Activated T-helper 17 cell treated with anti-CD3 and anti-CD28 coated beads, Interleukin-2, amount 50 U/mL, for 72 hours (primary cell): ENCODE measurements at regions not wholly inside any gene's neighbourhood (a gene's known extent, or its start where the extent isn't known, plus 50 kb on each side); places are given as distances from the start of the nearest gene placed in this dataset.

Experiments used
- ATAC-seq: fragments of 150-1000 bp; cut with Tn5 transposase; replicated peaks from 2 replicates; pipeline ENCODE4 v1.10.0; 2021; ENCODE audit warnings: mild to moderate bottlenecking, moderate library complexity
- H3K27ac Mint-ChIP-seq: one replicate; pipeline ENCODE4 v1.8.0; 2022; ENCODE audit warnings: mixed read lengths
- H3K27me3 Mint-ChIP-seq: one replicate; pipeline ENCODE4 v1.8.0; 2022; ENCODE audit warnings: mixed read lengths
- H3K36me3 Mint-ChIP-seq: one replicate; pipeline ENCODE4 v1.8.0; 2022; ENCODE audit warnings: low read depth, mild to moderate bottlenecking, mixed read lengths
- H3K4me1 Mint-ChIP-seq: one replicate; pipeline ENCODE4 v1.8.0; 2022; ENCODE audit warnings: mixed read lengths
- H3K4me3 Mint-ChIP-seq: one replicate; pipeline ENCODE4 v1.8.0; 2022; ENCODE audit warnings: mild to moderate bottlenecking, mixed read lengths
- H3K9me3 Mint-ChIP-seq: one replicate; pipeline ENCODE4 v1.8.0; 2022; ENCODE audit warnings: mixed read lengths

GRCh38 chr13:104281910-104282309 lies 1215.7 kb upstream of the SLC10A2 start:
- no peak for ATAC-seq
- H3K4me3 Mint-ChIP-seq = no peak overlapping the region
- H3K36me3 Mint-ChIP-seq = no peaks in the 10 kb centered on the region
- no peak overlapping the region for H3K27ac Mint-ChIP-seq
- H3K27me3 Mint-ChIP-seq = no peaks in the 10 kb centered on the region
- H3K9me3 Mint-ChIP-seq = peaks cover 3% of the 10 kb centered on the region
- no peaks in the 10 kb centered on the region for H3K4me1 Mint-ChIP-seq

- Mint-ChIP-seq H3K36me3 (no peaks in the 10 kb centered on the region), H3K4me3 (no peak overlapping the region), H3K4me1 (no peaks in the 10 kb centered on the region), H3K9me3 (peaks cover 12% of the 10 kb centered on the region), H3K27me3 (no peaks in the 10 kb centered on the region), H3K27ac (no peak overlapping the region)
- no peak for ATAC-seq
These were observed 1204.5 kb upstream of the SLC10A2 start for GRCh38 chr13:104270731-104271130.

GRCh38 chr13:104267206-104267811 lies 1201.1 kb upstream of the SLC10A2 start:
- no peak for ATAC-seq
- no peak overlapping the region for H3K4me3 Mint-ChIP-seq
- no peak overlapping the region for H3K27ac Mint-ChIP-seq
- H3K9me3 Mint-ChIP-seq = peaks cover 6% of the 10 kb centered on the region
- H3K27me3 Mint-ChIP-seq = no peaks in the 10 kb centered on the region
- H3K4me1 Mint-ChIP-seq = no peaks in the 10 kb centered on the region
- no peaks in the 10 kb centered on the region for H3K36me3 Mint-ChIP-seq

GRCh38 chr13:104256701-104257100 lies 1190.5 kb upstream of the SLC10A2 start:
- no peaks in the 10 kb centered on the region for H3K4me1 Mint-ChIP-seq
- H3K27me3 Mint-ChIP-seq = no peaks in the 10 kb centered on the region
- no peak overlapping the region for H3K27ac Mint-ChIP-seq
- H3K36me3 Mint-ChIP-seq = no peaks in the 10 kb centered on the region
- ATAC-seq = no peak
- no peak overlapping the region for H3K4me3 Mint-ChIP-seq
- peaks cover 10% of the 10 kb centered on the region for H3K9me3 Mint-ChIP-seq

- no peak overlapping the region for H3K4me3 Mint-ChIP-seq
- peaks cover 6% of the 10 kb centered on the region for H3K9me3 Mint-ChIP-seq
- H3K36me3 Mint-ChIP-seq = no peaks in the 10 kb centered on the region
- ATAC-seq = no peak
- H3K27ac Mint-ChIP-seq = no peak overlapping the region
- H3K4me1 Mint-ChIP-seq = no peaks in the 10 kb centered on the region
- no peaks in the 10 kb centered on the region for H3K27me3 Mint-ChIP-seq
These were observed 1187.0 kb upstream of the SLC10A2 start for GRCh38 chr13:104253063-104253680.

GRCh38 chr13:104251931-104252330 lies 1185.7 kb upstream of the SLC10A2 start:
- Mint-ChIP-seq H3K36me3 (no peaks in the 10 kb centered on the region), H3K4me3 (no peak overlapping the region), H3K4me1 (no peaks in the 10 kb centered on the region), H3K9me3 (peaks cover 6% of the 10 kb centered on the region), H3K27me3 (no peaks in the 10 kb centered on the region), H3K27ac (no peak overlapping the region)
- ATAC-seq = no peak

GRCh38 chr13:104246955-104247354 lies 1180.7 kb upstream of the SLC10A2 start:
- H3K27me3 Mint-ChIP-seq = no peaks in the 10 kb centered on the region
- no peaks in the 10 kb centered on the region for H3K4me1 Mint-ChIP-seq
- ATAC-seq = no peak
- no peak overlapping the region for H3K27ac Mint-ChIP-seq
- H3K9me3 Mint-ChIP-seq = peaks cover 3% of the 10 kb centered on the region
- no peaks in the 10 kb centered on the region for H3K36me3 Mint-ChIP-seq
- no peak overlapping the region for H3K4me3 Mint-ChIP-seq

GRCh38 chr13:104206450-104207044 lies 1140.3 kb upstream of the SLC10A2 start:
- no peak for ATAC-seq
- H3K36me3 Mint-ChIP-seq = no peaks in the 10 kb centered on the region
- no peaks in the 10 kb centered on the region for H3K4me1 Mint-ChIP-seq
- H3K27me3 Mint-ChIP-seq = no peaks in the 10 kb centered on the region
- no peak overlapping the region for H3K27ac Mint-ChIP-seq
- peaks cover 13% of the 10 kb centered on the region for H3K9me3 Mint-ChIP-seq
- no peak overlapping the region for H3K4me3 Mint-ChIP-seq

GRCh38 chr13:104204177-104204576 lies 1138.0 kb upstream of the SLC10A2 start:
- Mint-ChIP-seq H3K4me1 (no peaks in the 10 kb centered on the region), H3K9me3 (peaks cover 13% of the 10 kb centered on the region), H3K27me3 (no peaks in the 10 kb centered on the region), H3K4me3 (no peak overlapping the region), H3K36me3 (no peaks in the 10 kb centered on the region), H3K27ac (no peak overlapping the region)
- ATAC-seq = no peak

GRCh38 chr13:104198801-104199200 lies 1132.6 kb upstream of the SLC10A2 start:
- Mint-ChIP-seq H3K27ac (no peak overlapping the region), H3K27me3 (no peaks in the 10 kb centered on the region), H3K4me1 (no peaks in the 10 kb centered on the region), H3K4me3 (no peak overlapping the region), H3K9me3 (peaks cover 8% of the 10 kb centered on the region), H3K36me3 (no peaks in the 10 kb centered on the region)
- ATAC-seq = no peak

- H3K4me3 Mint-ChIP-seq = no peak overlapping the region
- H3K36me3 Mint-ChIP-seq = no peaks in the 10 kb centered on the region
- peaks cover 8% of the 10 kb centered on the region for H3K9me3 Mint-ChIP-seq
These were observed 1130.4 kb upstream of the SLC10A2 start for GRCh38 chr13:104196611-104197010.

GRCh38 chr13:104181526-104182231 lies 1115.5 kb upstream of the SLC10A2 start:
- no peak overlapping the region for H3K4me3 Mint-ChIP-seq
- no peaks in the 10 kb centered on the region for H3K36me3 Mint-ChIP-seq
- no peaks in the 10 kb centered on the region for H3K27me3 Mint-ChIP-seq
- H3K27ac Mint-ChIP-seq = no peak overlapping the region
- no peaks in the 10 kb centered on the region for H3K9me3 Mint-ChIP-seq
- H3K4me1 Mint-ChIP-seq = no peaks in the 10 kb centered on the region
- no peak for ATAC-seq

More at GRCh38 chr13:104196611-104197010, 1130.4 kb upstream of the SLC10A2 start:
- Mint-ChIP-seq H3K4me1 (no peaks in the 10 kb centered on the region), H3K27me3 (no peaks in the 10 kb centered on the region), H3K27ac (no peak overlapping the region)
- no peak for ATAC-seq

- no peak for ATAC-seq
- Mint-ChIP-seq H3K27ac (no peak overlapping the region), H3K27me3 (no peaks in the 10 kb centered on the region), H3K9me3 (no peaks in the 10 kb centered on the region), H3K4me1 (no peaks in the 10 kb centered on the region), H3K36me3 (no peaks in the 10 kb centered on the region), H3K4me3 (no peak overlapping the region)
These were observed 1104.9 kb upstream of the SLC10A2 start for GRCh38 chr13:104170980-104171555.

GRCh38 chr13:104163866-104164630 lies 1097.8 kb upstream of the SLC10A2 start:
- ATAC-seq = no peak
- Mint-ChIP-seq H3K9me3 (no peaks in the 10 kb centered on the region), H3K27ac (no peak overlapping the region), H3K4me1 (no peaks in the 10 kb centered on the region), H3K27me3 (no peaks in the 10 kb centered on the region), H3K4me3 (no peak overlapping the region), H3K36me3 (no peaks in the 10 kb centered on the region)
